H1 (cell line): ENCODE measurements at regions not wholly inside any gene's neighbourhood (a gene's known extent, or its start where the extent isn't known, plus 50 kb on each side); places are given as distances from the start of the nearest gene placed in this dataset.

Experiments
- CBX8 ChIP-seq: fragments of 300-800, 300-1000 bp; sonication (generic); IDR thresholded peaks from 2 replicates; pipeline ENCODE4 v1.7.1; 2016; ENCODE audit warnings: low read depth, low read length, borderline replicate concordance
- CREB1 ChIP-seq: IDR thresholded peaks from 2 replicates; pipeline ENCODE4 v1.6.1; 2012; ENCODE audit warnings: inconsistent platforms
- HDAC2 ChIP-seq, 2 experiments: fragments of 300-600 bp in 1 of 2; sonication (generic) in 1 of 2; IDR thresholded peaks; 2 replicates each; pipeline ENCODE4 v1.6.1; 2011 to 2012; ENCODE audit warnings: low read depth in 2 of 2, low read length in 2 of 2, mild to moderate bottlenecking in 2 of 2, moderate library complexity in 2 of 2, borderline replicate concordance in 1 of 2, inconsistent platforms in 1 of 2
- RXRA ChIP-seq: IDR thresholded peaks from 2 replicates; pipeline ENCODE4 v1.6.1; 2011; ENCODE audit warnings: low read depth, mild to moderate bottlenecking, low read length, moderate library complexity; ENCODE audit not compliant: insufficient read depth
- TCF12 ChIP-seq: IDR thresholded peaks from 2 replicates; pipeline ENCODE4 v1.6.1; 2011; ENCODE audit warnings: low read depth, mild to moderate bottlenecking, low read length
- TF ChIP-seq, protein P1 (sequence below): fragments of 300-600 bp; sonication (generic); IDR thresholded peaks from 2 replicates; pipeline ENCODE4 v1.7.1; 2012; ENCODE audit warnings: low read length, moderate library complexity, mild to moderate bottlenecking, inconsistent platforms; ENCODE audit not compliant: insufficient replicate concordance

DNA sequence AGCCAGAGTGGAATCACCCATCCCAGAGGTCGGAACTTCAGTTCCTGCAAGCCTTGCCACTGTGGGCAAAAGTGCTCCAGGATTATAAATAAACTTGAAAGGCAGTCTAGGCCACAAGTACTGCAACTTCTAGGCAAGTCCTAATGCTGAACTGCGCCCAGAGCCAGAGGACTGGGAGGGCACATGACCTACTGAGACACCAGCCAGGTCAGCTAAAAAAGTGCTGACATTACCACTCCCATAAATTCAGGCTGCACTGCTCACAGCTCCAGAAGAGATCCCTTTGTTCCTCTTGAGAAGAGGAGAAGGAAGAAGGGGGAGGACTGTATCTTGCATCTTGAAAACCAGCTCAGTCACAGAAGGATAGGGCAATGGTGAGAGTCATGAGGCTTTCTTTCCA, 1084.1 kb upstream of the PHF14 start (continued):
- TF ChIP-seq, protein P1, sequence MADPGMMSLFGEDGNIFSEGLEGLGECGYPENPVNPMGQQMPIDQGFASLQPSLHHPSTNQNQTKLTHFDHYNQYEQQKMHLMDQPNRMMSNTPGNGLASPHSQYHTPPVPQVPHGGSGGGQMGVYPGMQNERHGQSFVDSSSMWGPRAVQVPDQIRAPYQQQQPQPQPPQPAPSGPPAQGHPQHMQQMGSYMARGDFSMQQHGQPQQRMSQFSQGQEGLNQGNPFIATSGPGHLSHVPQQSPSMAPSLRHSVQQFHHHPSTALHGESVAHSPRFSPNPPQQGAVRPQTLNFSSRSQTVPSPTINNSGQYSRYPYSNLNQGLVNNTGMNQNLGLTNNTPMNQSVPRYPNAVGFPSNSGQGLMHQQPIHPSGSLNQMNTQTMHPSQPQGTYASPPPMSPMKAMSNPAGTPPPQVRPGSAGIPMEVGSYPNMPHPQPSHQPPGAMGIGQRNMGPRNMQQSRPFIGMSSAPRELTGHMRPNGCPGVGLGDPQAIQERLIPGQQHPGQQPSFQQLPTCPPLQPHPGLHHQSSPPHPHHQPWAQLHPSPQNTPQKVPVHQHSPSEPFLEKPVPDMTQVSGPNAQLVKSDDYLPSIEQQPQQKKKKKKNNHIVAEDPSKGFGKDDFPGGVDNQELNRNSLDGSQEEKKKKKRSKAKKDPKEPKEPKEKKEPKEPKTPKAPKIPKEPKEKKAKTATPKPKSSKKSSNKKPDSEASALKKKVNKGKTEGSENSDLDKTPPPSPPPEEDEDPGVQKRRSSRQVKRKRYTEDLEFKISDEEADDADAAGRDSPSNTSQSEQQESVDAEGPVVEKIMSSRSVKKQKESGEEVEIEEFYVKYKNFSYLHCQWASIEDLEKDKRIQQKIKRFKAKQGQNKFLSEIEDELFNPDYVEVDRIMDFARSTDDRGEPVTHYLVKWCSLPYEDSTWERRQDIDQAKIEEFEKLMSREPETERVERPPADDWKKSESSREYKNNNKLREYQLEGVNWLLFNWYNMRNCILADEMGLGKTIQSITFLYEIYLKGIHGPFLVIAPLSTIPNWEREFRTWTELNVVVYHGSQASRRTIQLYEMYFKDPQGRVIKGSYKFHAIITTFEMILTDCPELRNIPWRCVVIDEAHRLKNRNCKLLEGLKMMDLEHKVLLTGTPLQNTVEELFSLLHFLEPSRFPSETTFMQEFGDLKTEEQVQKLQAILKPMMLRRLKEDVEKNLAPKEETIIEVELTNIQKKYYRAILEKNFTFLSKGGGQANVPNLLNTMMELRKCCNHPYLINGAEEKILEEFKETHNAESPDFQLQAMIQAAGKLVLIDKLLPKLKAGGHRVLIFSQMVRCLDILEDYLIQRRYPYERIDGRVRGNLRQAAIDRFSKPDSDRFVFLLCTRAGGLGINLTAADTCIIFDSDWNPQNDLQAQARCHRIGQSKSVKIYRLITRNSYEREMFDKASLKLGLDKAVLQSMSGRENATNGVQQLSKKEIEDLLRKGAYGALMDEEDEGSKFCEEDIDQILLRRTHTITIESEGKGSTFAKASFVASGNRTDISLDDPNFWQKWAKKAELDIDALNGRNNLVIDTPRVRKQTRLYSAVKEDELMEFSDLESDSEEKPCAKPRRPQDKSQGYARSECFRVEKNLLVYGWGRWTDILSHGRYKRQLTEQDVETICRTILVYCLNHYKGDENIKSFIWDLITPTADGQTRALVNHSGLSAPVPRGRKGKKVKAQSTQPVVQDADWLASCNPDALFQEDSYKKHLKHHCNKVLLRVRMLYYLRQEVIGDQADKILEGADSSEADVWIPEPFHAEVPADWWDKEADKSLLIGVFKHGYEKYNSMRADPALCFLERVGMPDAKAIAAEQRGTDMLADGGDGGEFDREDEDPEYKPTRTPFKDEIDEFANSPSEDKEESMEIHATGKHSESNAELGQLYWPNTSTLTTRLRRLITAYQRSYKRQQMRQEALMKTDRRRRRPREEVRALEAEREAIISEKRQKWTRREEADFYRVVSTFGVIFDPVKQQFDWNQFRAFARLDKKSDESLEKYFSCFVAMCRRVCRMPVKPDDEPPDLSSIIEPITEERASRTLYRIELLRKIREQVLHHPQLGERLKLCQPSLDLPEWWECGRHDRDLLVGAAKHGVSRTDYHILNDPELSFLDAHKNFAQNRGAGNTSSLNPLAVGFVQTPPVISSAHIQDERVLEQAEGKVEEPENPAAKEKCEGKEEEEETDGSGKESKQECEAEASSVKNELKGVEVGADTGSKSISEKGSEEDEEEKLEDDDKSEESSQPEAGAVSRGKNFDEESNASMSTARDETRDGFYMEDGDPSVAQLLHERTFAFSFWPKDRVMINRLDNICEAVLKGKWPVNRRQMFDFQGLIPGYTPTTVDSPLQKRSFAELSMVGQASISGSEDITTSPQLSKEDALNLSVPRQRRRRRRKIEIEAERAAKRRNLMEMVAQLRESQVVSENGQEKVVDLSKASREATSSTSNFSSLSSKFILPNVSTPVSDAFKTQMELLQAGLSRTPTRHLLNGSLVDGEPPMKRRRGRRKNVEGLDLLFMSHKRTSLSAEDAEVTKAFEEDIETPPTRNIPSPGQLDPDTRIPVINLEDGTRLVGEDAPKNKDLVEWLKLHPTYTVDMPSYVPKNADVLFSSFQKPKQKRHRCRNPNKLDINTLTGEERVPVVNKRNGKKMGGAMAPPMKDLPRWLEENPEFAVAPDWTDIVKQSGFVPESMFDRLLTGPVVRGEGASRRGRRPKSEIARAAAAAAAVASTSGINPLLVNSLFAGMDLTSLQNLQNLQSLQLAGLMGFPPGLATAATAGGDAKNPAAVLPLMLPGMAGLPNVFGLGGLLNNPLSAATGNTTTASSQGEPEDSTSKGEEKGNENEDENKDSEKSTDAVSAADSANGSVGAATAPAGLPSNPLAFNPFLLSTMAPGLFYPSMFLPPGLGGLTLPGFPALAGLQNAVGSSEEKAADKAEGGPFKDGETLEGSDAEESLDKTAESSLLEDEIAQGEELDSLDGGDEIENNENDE = no peak
- no peak for TF ChIP-seq CBX8
- no peak for TF ChIP-seq CREB1
- TF ChIP-seq RXRA = no peak
- no peak for TF ChIP-seq TCF12
- TF ChIP-seq HDAC2 (IDR thresholded peaks at IDR 0.05; ENCODE audit: borderline replicate concordance in 1 of 2, low read depth in 2 of 2, low read length in 2 of 2) = no peak
- TF ChIP-seq, all 59 proteins: peak for 0
